ENCODE measurements at regions not wholly inside any gene's neighbourhood (a gene's known extent, or its start where the extent isn't known, plus 50 kb on each side); places are given as distances from the start of the nearest gene placed in this dataset.

DNA sequence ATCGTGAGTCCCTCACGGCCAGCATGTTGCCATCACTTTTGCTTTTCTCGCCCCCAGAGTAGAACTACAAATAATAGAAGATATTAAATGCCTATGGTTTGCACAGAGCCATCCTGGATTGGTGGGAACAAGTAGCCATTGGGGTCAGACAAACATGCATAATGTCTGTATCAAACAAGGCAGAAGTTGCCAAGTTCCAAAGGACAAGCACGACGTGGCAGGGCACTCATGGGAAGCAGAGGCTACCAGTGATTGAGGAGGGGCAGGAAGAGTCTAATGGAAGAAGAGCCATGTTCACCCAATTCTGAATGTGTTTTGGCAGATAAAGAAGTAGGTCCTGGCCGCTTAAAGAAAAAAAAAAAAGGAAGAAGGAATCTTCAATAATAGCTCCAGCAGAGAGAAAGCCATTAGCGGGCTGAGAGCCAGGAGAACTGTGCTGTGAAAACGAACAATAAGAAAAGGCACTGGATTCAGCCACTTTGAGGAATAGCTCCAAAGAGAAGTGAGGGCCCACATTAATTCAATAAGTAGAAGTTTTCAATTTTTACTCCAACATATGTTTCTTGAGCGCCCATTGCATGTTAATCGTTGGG is 153.7 kb upstream of the ADCY2 start:
- TF ChIP-seq POLR2AphosphoS5 (IDR thresholded peaks at IDR 0.05; ENCODE audit: low read depth, low read length) = no peak
- TF ChIP-seq, protein P1, sequence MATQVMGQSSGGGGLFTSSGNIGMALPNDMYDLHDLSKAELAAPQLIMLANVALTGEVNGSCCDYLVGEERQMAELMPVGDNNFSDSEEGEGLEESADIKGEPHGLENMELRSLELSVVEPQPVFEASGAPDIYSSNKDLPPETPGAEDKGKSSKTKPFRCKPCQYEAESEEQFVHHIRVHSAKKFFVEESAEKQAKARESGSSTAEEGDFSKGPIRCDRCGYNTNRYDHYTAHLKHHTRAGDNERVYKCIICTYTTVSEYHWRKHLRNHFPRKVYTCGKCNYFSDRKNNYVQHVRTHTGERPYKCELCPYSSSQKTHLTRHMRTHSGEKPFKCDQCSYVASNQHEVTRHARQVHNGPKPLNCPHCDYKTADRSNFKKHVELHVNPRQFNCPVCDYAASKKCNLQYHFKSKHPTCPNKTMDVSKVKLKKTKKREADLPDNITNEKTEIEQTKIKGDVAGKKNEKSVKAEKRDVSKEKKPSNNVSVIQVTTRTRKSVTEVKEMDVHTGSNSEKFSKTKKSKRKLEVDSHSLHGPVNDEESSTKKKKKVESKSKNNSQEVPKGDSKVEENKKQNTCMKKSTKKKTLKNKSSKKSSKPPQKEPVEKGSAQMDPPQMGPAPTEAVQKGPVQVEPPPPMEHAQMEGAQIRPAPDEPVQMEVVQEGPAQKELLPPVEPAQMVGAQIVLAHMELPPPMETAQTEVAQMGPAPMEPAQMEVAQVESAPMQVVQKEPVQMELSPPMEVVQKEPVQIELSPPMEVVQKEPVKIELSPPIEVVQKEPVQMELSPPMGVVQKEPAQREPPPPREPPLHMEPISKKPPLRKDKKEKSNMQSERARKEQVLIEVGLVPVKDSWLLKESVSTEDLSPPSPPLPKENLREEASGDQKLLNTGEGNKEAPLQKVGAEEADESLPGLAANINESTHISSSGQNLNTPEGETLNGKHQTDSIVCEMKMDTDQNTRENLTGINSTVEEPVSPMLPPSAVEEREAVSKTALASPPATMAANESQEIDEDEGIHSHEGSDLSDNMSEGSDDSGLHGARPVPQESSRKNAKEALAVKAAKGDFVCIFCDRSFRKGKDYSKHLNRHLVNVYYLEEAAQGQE (IDR thresholded peaks at IDR 0.05; ENCODE audit: insufficient read depth in 1 of 2, low read depth in 2 of 2, low read length in 2 of 2) = no peak
- no peak for TF ChIP-seq FOXP2 (optimal IDR thresholded peaks at IDR 0.05; ENCODE audit: borderline replicate concordance, extremely low read depth, extremely low read length, insufficient read depth)
- TF ChIP-seq SIN3A (IDR thresholded peaks at IDR 0.05; ENCODE audit: borderline replicate concordance, insufficient read depth, low read length) = no peak
- TF ChIP-seq TAF1 (IDR thresholded peaks at IDR 0.05; ENCODE audit: borderline replicate concordance, insufficient read depth, low read length) = no peak

DNA sequence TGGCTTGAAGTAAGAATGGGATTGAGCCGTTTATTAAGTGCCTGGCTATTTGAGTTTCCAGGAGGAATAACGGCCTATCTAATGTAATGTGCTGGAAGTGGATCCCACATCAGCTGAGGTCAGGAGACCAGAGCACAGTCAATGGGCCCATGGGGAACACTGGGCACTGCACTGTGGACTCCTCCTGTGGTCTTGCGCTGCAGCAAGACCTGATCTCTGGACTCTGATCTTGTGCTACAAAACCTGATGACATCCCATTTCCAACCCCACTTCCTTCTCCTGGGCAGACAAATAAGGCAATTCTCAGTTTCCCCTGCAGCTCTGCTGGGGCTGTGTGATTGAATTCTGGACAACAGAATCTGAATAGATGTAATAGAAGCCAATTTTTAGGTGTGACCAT is 151.7 kb upstream of the ADCY2 start:
- no peak for TF ChIP-seq POLR2AphosphoS5 (IDR thresholded peaks at IDR 0.05; ENCODE audit: low read depth, low read length)
- TF ChIP-seq FOXP2 (optimal IDR thresholded peaks at IDR 0.05; ENCODE audit: borderline replicate concordance, extremely low read depth, extremely low read length, insufficient read depth) = no peak
- TF ChIP-seq TAF1 (IDR thresholded peaks at IDR 0.05; ENCODE audit: borderline replicate concordance, insufficient read depth, low read length) = no peak
- TF ChIP-seq, protein P1 (IDR thresholded peaks at IDR 0.05; ENCODE audit: insufficient read depth in 1 of 2, low read depth in 2 of 2, low read length in 2 of 2) = no peak
- TF ChIP-seq SIN3A (IDR thresholded peaks at IDR 0.05; ENCODE audit: borderline replicate concordance, insufficient read depth, low read length) = no peak

DNA sequence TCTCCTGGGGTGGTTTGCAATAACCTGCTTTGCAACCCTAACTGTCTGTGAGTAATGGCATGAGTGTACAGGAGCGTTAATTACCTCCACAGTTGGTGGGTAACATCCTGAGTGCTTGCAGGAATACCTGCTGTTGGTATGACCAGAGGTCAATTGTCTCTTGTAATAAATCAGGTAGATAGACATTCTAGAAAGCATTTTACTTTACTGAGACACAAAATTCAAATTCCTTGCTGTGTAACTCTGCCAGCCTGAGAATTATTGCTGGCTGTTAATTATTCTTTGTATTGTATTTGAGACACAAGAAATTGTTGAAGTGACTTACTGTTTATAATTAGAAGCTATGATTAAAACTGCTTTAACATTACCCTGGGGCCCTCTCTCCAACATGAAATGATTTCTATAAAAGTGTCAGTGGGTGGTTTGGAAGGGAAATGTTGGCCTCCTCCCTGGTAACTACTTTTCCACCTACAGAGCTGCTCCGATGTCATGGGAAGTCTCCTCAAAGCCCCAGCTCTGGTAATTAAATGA is 150.8 kb upstream of the ADCY2 start:
- TF ChIP-seq, protein P1 (IDR thresholded peaks at IDR 0.05; ENCODE audit: insufficient read depth in 1 of 2, low read depth in 2 of 2, low read length in 2 of 2) = no peak
- TF ChIP-seq POLR2AphosphoS5 (IDR thresholded peaks at IDR 0.05; ENCODE audit: low read depth, low read length) = no peak
- TF ChIP-seq SIN3A (IDR thresholded peaks at IDR 0.05; ENCODE audit: borderline replicate concordance, insufficient read depth, low read length) = no peak
- no peak for TF ChIP-seq TAF1 (IDR thresholded peaks at IDR 0.05; ENCODE audit: borderline replicate concordance, insufficient read depth, low read length)
- TF ChIP-seq FOXP2 (optimal IDR thresholded peaks at IDR 0.05; ENCODE audit: borderline replicate concordance, extremely low read depth, extremely low read length, insufficient read depth) = no peak

DNA sequence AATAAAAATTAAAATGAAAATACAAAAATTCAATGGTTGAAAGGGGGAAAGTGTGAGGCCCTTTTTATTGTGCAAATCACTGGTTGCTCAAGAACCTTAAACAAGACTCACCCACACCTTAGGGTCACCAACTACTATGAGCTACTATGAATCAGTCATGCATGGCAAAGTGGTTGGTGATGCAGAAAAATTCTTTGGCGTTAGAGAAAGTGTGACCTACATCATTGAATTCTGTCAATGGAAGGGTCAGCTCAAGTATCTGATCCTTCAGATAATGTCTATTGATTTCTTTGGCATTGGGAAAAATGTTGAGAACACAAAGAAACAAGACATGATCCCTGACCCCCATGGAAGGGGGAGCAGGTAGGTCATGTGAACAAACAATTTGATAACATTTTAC is 149.7 kb upstream of the ADCY2 start:
- no peak for TF ChIP-seq FOXP2 (optimal IDR thresholded peaks at IDR 0.05; ENCODE audit: borderline replicate concordance, extremely low read depth, extremely low read length, insufficient read depth)
- no peak for TF ChIP-seq TAF1 (IDR thresholded peaks at IDR 0.05; ENCODE audit: borderline replicate concordance, insufficient read depth, low read length)
- no peak for TF ChIP-seq SIN3A (IDR thresholded peaks at IDR 0.05; ENCODE audit: borderline replicate concordance, insufficient read depth, low read length)
- no peak for TF ChIP-seq POLR2AphosphoS5 (IDR thresholded peaks at IDR 0.05; ENCODE audit: low read depth, low read length)
- TF ChIP-seq, protein P1 (IDR thresholded peaks at IDR 0.05; ENCODE audit: insufficient read depth in 1 of 2, low read depth in 2 of 2, low read length in 2 of 2) = no peak
